ENCODE measurements at regions not wholly inside any gene's neighbourhood (a gene's known extent, or its start where the extent isn't known, plus 50 kb on each side); places are given as distances from the start of the nearest gene placed in this dataset.

GRCh38 chr18:8962192-8962779, 140.2 kb upstream of the NDUFV2 start:
- no peak for TF ChIP-seq POLR2AphosphoS5 (IDR thresholded peaks at IDR 0.05)
- TF ChIP-seq CTCF (IDR thresholded peaks at IDR 0.05): no peak
- no peak for TF ChIP-seq POLR2A (IDR thresholded peaks at IDR 0.05; ENCODE audit: low read depth)
- TF ChIP-seq EP300 (IDR thresholded peaks at IDR 0.05): no peak
